ENCODE measurements at regions not wholly inside any gene's neighbourhood (a gene's known extent, or its start where the extent isn't known, plus 50 kb on each side); places are given as distances from the start of the nearest gene placed in this dataset.

DNA sequence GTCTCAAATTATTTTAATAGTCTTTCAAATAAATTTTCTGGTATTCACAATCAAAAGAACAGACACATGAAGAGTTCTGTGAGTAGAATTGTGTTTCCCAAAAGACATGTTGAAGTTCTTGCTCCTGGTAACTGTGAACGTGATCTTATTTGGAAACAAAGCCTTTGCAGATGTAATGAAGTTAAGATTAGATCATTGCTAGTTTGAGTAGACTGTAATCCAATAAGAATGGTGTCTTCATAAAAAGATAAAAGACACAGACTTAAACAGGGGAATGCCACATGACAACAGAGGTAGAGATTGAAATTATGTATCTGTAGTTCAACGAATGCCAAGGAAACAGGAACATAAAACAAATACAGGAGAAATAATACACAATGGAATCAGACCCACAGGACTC, 357.4 kb upstream of the CA10 start:
- TF ChIP-seq, protein P1, sequence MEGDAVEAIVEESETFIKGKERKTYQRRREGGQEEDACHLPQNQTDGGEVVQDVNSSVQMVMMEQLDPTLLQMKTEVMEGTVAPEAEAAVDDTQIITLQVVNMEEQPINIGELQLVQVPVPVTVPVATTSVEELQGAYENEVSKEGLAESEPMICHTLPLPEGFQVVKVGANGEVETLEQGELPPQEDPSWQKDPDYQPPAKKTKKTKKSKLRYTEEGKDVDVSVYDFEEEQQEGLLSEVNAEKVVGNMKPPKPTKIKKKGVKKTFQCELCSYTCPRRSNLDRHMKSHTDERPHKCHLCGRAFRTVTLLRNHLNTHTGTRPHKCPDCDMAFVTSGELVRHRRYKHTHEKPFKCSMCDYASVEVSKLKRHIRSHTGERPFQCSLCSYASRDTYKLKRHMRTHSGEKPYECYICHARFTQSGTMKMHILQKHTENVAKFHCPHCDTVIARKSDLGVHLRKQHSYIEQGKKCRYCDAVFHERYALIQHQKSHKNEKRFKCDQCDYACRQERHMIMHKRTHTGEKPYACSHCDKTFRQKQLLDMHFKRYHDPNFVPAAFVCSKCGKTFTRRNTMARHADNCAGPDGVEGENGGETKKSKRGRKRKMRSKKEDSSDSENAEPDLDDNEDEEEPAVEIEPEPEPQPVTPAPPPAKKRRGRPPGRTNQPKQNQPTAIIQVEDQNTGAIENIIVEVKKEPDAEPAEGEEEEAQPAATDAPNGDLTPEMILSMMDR (IDR thresholded peaks at IDR 0.05): no peak
- no peak for TF ChIP-seq TEAD4 (IDR thresholded peaks at IDR 0.05; ENCODE audit: borderline replicate concordance, insufficient read depth)
- TF ChIP-seq SMC3 (IDR thresholded peaks at IDR 0.05; ENCODE audit: low read depth, low read length): no peak
